CD4-positive, CD25-positive, alpha-beta regulatory T cell (primary cell): ENCODE measurements at regions not wholly inside any gene's neighbourhood (a gene's known extent, or its start where the extent isn't known, plus 50 kb on each side); places are given as distances from the start of the nearest gene placed in this dataset.

Experiments used
- ATAC-seq, 2 donors: fragments of 150-1000 bp; cut with Tn5 transposase; one replicate each; pipeline ENCODE4 v1.10.0; 2021; ENCODE audit warnings: low read depth in 2 of 2, moderate number of reproducible peaks in 2 of 2, moderate library complexity in 1 of 2
- DNase-seq, 3 donors: peaks; one replicate each; pipeline versions ENCODE4 v3.0.0 to v3.0.0-alpha.2; 2012 to 2022; ENCODE audit warnings: mixed read lengths in 1 of 3
- H3K27ac ChIP-seq: one replicate; pipeline ENCODE4 v1.7.0; 2013; ENCODE audit warnings: mild to moderate bottlenecking, low read length; ENCODE audit not compliant: insufficient read depth, poor library complexity, severe bottlenecking
- H3K27me3 ChIP-seq: one replicate; pipeline ENCODE4 v1.7.0; 2013; ENCODE audit warnings: low read length; ENCODE audit not compliant: control insufficient read depth, insufficient read depth
- H3K36me3 ChIP-seq: one replicate; pipeline ENCODE4 v1.7.0; 2013; ENCODE audit warnings: mild to moderate bottlenecking, low read length, moderate library complexity; ENCODE audit not compliant: control insufficient read depth, insufficient read depth
- H3K4me1 ChIP-seq: 2 replicates; pipeline ENCODE4 v1.7.0; 2013; ENCODE audit warnings: mild to moderate bottlenecking, low read length; ENCODE audit not compliant: insufficient read depth, control insufficient read depth, poor library complexity, severe bottlenecking
- H3K4me3 ChIP-seq: one replicate; pipeline ENCODE4 v1.7.0; 2013; ENCODE audit warnings: low read depth, mild to moderate bottlenecking, low read length, moderate library complexity
- H3K9me3 ChIP-seq, 2 experiments: 1 replicate in 1 of 2; 2 replicates in 1 of 2; pipeline ENCODE4 v1.7.0; 2013; ENCODE audit warnings: low read length in 2 of 2, mild to moderate bottlenecking in 1 of 2, moderate library complexity in 1 of 2; ENCODE audit not compliant: control insufficient read depth in 2 of 2
- H3K27ac Mint-ChIP-seq, 3 donors: one replicate each; pipeline ENCODE4 v1.8.0; 2020 to 2022; ENCODE audit warnings: mild to moderate bottlenecking in 3 of 3, mixed read lengths in 3 of 3, moderate library complexity in 2 of 3
- H3K27me3 Mint-ChIP-seq: one replicate; pipeline ENCODE4 v1.8.0; 2022; ENCODE audit warnings: mild to moderate bottlenecking, mixed read lengths
- H3K36me3 Mint-ChIP-seq: one replicate; pipeline ENCODE4 v1.8.0; 2020; ENCODE audit warnings: mixed read lengths
- H3K4me1 Mint-ChIP-seq, 4 donors: one replicate each; pipeline ENCODE4 v1.8.0; 2020 to 2022; ENCODE audit warnings: mixed read lengths in 4 of 4, mild to moderate bottlenecking in 1 of 4
- H3K4me3 Mint-ChIP-seq, 4 donors: one replicate each; pipeline ENCODE4 v1.8.0; 2020 to 2022; ENCODE audit warnings: mild to moderate bottlenecking in 4 of 4, mixed read lengths in 4 of 4, moderate library complexity in 3 of 4
- H3K9me3 Mint-ChIP-seq, 7 donors: one replicate each; pipeline ENCODE4 v1.8.0; 2020 to 2022; ENCODE audit warnings: mixed read lengths in 7 of 7, mild to moderate bottlenecking in 3 of 7, moderate library complexity in 2 of 7

DNA sequence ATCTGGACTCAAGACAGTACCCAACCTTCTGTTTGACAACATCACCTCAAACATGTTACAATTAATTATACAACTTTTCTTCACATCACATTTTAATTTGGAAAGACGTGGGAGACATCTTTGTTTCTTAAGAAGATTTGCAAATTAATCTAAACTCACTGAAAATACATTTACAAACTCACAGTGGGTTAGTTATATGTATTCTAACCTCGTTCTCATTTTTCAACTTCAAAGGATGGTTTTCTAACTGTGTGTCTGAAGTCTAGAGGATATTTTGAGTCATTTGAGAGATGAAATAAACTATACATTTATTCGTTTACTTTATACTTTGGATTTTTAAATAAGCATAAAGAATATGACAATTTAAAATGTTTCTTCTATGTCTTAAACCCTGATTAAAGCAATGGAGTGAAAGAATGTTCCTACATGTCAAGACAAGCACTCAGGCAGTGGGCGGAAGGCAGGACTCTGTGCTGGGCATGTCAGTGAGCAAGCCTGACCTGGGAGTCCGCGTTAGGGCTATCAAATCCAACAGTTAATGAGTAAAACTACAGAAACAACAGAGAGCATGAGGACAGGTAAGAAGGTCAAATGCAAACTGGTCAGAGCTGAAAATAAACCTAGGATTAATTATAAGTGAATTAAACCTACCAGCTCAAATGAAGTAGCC, 76.5 kb upstream of the CTTNBP2NL start:
- no peaks in the 10 kb centered on the region for H3K9me3 ChIP-seq
- H3K27ac ChIP-seq = no peak overlapping the region
- no peak overlapping the region for H3K4me3 ChIP-seq
- no peak overlapping the region for H3K27ac Mint-ChIP-seq
- no peaks in the 10 kb centered on the region for H3K36me3 ChIP-seq
- peaks cover 0 to 2% (median 0%) of the 10 kb centered on the region in 4 donors for H3K4me1 Mint-ChIP-seq
- H3K9me3 Mint-ChIP-seq = peaks cover 0 to 4% (median 0%) of the 10 kb centered on the region in 7 donors
- peaks cover 3% of the 10 kb centered on the region for H3K27me3 ChIP-seq
- DNase-seq (no peak), ATAC-seq (no peak)
- H3K36me3 Mint-ChIP-seq = no peaks in the 10 kb centered on the region
- peaks cover 20% of the 10 kb centered on the region for H3K27me3 Mint-ChIP-seq
- H3K4me3 Mint-ChIP-seq = no peak overlapping the region
- no peaks in the 10 kb centered on the region for H3K4me1 ChIP-seq

DNA sequence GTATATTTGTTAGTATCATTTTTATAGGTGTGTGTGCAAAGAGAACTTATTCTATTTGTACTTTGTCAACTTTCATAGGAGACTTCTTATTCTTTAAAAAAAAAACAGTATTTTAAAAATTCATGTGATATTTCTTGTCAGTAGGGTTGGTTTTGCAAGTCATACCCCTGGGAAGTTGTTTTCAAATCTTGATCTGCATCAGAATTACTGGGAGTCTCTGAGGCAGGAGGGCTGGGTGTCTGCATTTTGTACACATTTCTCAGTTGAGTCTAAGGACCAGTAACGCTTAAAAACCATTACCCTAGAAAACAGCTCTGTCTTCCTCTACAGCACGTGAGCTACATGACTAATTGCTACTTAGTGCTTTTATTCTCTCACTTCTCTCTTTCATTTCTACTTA, 76.0 kb upstream of the CTTNBP2NL start:
- H3K4me1 ChIP-seq = no peaks in the 10 kb centered on the region
- peaks cover 3% of the 10 kb centered on the region for H3K27me3 ChIP-seq
- peaks cover 0 to 4% (median 0%) of the 10 kb centered on the region in 7 donors for H3K9me3 Mint-ChIP-seq
- H3K27ac Mint-ChIP-seq = no peak overlapping the region
- DNase-seq (no peak), ATAC-seq (no peak)
- no peaks in the 10 kb centered on the region for H3K9me3 ChIP-seq
- no peaks in the 10 kb centered on the region for H3K36me3 Mint-ChIP-seq
- H3K36me3 ChIP-seq = no peaks in the 10 kb centered on the region
- no peak overlapping the region for H3K4me3 Mint-ChIP-seq
- H3K4me3 ChIP-seq = no peak overlapping the region
- no peak overlapping the region for H3K27ac ChIP-seq
- H3K4me1 Mint-ChIP-seq = peaks cover 0 to 2% (median 0%) of the 10 kb centered on the region in 4 donors
- peaks cover 23% of the 10 kb centered on the region for H3K27me3 Mint-ChIP-seq

DNA sequence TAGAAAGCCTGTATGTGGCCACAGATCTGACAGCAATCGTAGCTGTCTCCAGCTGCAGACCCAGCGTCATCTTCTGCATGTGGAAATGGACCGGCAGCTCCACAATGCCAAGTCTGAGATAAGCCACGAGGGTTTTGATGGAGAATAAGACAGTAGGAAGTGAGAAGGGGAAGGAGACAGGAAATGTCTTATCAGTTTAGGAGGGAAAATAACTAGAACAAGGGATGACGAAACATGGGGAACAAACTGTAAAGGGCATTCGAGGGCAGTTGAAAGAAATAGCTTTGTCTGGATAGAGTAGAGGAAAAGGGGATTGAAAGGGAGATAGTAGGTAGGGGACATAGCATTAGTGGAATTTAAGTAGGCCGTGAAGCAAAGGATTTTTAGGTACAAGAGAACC, 74.0 kb upstream of the CTTNBP2NL start:
- Mint-ChIP-seq H3K36me3 (no peaks in the 10 kb centered on the region), H3K27ac (no peak overlapping the region), H3K4me1 (peaks cover 0 to 2% (median 0%) of the 10 kb centered on the region in 4 donors), H3K9me3 (peaks cover 0 to 4% (median 0%) of the 10 kb centered on the region in 7 donors), H3K27me3 (peaks cover 35% of the 10 kb centered on the region), H3K4me3 (no peak overlapping the region)
- ATAC-seq (no peak), DNase-seq (no peak)
- no peaks in the 10 kb centered on the region for H3K4me1 ChIP-seq
- H3K27ac ChIP-seq = no peak overlapping the region
- H3K27me3 ChIP-seq = peaks cover 3% of the 10 kb centered on the region
- no peaks in the 10 kb centered on the region for H3K9me3 ChIP-seq
- H3K4me3 ChIP-seq = no peak overlapping the region
- H3K36me3 ChIP-seq = no peaks in the 10 kb centered on the region

DNA sequence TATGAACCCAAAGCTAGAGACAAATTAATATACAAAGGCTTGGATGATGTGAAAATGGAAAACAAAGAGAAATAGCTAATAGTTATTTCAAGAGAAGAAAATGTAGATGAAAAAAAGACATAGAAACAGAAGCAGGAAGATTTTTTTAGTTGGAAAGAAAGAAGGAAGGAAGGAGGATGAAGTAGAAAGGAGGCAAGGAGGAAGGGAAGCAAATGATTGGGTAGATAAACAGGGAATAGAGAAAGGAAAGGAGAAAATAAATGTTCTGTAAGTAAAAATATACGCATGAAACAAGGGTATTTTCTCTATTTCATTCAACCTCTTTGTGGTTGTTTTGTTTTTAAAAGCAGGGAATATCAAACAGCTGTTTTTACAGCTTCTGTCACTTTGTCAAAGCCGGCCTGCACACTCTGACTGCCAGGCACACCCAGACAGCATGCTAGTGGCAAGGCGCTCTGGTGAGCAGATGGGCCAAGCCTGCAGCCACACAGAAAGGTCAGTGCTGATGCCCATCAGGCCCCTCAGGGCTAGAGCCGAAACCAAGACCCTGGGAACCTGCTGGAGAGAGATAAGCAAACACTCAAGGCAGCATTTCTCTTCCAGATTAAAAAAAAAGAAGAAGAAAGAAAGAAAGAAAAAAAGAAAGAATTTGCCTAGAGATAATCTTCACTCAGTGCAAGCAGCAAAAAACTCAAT, 72.9 kb upstream of the CTTNBP2NL start:
- peaks cover 7% of the 10 kb centered on the region for H3K27me3 ChIP-seq
- ATAC-seq = no peak
- no peaks in the 10 kb centered on the region for H3K36me3 ChIP-seq
- H3K4me3 Mint-ChIP-seq = no peak overlapping the region
- H3K9me3 Mint-ChIP-seq = peaks cover 0 to 4% (median 0%) of the 10 kb centered on the region in 7 donors
- no peak overlapping the region for H3K27ac ChIP-seq
- H3K27me3 Mint-ChIP-seq = peaks cover 38% of the 10 kb centered on the region
- H3K27ac Mint-ChIP-seq = no peak overlapping the region
- no peak for DNase-seq
- no peaks in the 10 kb centered on the region for H3K36me3 Mint-ChIP-seq
- H3K4me1 ChIP-seq = no peaks in the 10 kb centered on the region
- H3K4me1 Mint-ChIP-seq = peaks cover 0 to 2% (median 0%) of the 10 kb centered on the region in 4 donors
- H3K4me3 ChIP-seq = no peak overlapping the region
- H3K9me3 ChIP-seq = no peaks in the 10 kb centered on the region

DNA sequence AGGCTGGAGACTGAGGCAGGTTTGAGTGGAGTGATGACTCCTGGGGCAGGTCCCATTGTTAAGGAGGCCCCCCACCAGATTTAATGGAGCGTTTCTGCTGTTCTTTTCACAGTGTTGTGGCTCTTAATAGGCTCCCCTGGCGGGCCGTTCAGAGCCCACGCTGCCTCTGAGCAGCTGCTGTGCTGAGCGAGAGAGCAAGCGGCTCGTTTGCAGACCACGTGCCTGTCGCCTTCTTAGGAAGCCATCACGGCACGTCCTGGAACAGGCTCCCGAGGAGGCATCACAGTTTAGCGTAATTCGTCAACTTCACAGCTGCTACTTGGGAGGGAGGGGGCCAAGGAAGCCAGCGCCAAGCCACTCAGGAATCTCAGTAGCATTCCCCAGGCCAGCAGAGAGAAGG, 70.5 kb upstream of the CTTNBP2NL start:
- Histone ChIP-seq H3K4me3 (no peak overlapping the region), H3K36me3 (no peaks in the 10 kb centered on the region), H3K9me3 (no peaks in the 10 kb centered on the region), H3K27me3 (peaks cover 11% of the 10 kb centered on the region), H3K27ac (no peak overlapping the region), H3K4me1 (no peaks in the 10 kb centered on the region)
- Mint-ChIP-seq H3K9me3 (peaks cover 0 to 5% (median 0%) of the 10 kb centered on the region in 7 donors), H3K27me3 (peaks cover 43% of the 10 kb centered on the region), H3K4me1 (no peaks in the 10 kb centered on the region), H3K36me3 (no peaks in the 10 kb centered on the region), H3K27ac (no peak overlapping the region), H3K4me3 (no peak overlapping the region)
- ATAC-seq (no peak), DNase-seq (no peak)

DNA sequence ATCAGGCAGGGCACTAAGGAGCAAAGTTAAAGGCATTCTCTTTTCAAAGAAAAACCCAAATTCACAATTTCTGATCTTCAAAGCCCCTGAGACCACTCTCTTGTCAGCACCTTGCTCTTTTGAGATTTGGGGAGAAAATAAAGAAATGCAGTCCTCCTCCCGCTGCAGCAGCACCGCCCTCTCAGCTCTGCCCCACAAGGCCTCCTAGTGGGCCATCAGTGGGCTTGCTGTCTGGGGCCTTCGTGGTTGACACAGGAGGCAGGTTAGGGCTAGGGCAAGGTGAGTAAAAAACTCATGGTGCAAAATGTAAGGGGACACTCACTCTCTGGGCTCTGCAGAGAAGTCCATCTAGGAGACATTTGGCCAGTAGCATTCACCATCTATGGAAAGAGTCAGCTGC, 67.4 kb upstream of the CTTNBP2NL start:
- Histone ChIP-seq H3K36me3 (no peaks in the 10 kb centered on the region), H3K4me3 (no peak overlapping the region), H3K9me3 (no peaks in the 10 kb centered on the region), H3K27me3 (peaks cover 13% of the 10 kb centered on the region), H3K27ac (no peak overlapping the region), H3K4me1 (no peaks in the 10 kb centered on the region)
- ATAC-seq (no peak), DNase-seq (no peak)
- Mint-ChIP-seq H3K27me3 (peaks cover 45% of the 10 kb centered on the region), H3K4me1 (no peaks in the 10 kb centered on the region), H3K4me3 (no peak overlapping the region), H3K9me3 (peaks cover 0 to 5% (median 0%) of the 10 kb centered on the region in 7 donors), H3K36me3 (no peaks in the 10 kb centered on the region), H3K27ac (no peak overlapping the region)

DNA sequence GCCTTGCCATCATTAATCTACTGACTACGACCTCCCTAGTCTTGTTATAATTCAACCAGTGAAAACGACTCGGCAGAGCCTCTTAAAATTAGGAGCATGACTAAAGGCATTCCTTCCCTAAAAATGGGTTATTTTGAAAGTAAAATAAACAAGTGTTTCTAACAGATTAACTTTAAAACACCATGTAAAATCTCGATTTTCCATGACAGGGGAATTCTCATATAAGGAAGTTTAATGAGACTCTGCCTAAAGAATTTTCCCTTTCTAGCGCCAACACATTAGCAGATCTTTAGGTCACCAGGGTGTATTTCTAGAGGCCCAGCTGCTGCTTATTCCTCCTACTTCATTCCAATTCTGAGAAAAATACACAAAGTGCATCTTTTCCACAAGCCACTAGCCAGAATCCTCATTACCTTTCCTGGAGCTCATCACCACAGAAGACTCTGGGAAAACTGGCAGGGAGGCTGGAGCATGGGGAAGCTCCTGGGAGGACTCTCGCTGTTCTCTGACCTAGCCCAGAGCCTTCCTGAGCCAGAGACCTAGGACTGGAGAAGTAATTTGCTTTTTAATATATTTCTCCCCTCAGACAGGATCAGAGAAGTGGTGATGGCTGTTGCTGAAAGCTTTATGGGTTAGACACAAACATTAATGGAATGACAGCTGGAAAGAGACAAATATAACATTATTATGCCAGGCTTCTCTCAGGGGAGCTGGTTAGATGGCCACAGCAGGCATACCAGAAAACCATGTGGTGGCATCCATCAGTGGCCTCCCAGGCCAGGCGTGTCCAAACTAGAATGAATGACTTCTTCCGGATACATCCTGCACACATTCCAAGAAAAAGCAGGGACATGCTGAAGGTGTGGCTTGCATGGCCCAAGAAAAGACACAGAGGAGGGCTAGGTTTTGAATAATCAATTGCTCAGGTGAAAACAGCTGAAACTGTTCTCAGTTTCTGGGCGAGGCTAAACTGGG, 63.6 kb upstream of the CTTNBP2NL start:
- Histone ChIP-seq H3K4me1 (no peaks in the 10 kb centered on the region), H3K4me3 (no peak overlapping the region), H3K27me3 (peaks cover 15% of the 10 kb centered on the region), H3K9me3 (no peaks in the 10 kb centered on the region), H3K27ac (no peak overlapping the region), H3K36me3 (no peaks in the 10 kb centered on the region)
- peaks cover 0 to 1% (median 0%) of the 10 kb centered on the region in 7 donors for H3K9me3 Mint-ChIP-seq
- H3K4me1 Mint-ChIP-seq = peaks cover 0 to 7% (median 0%) of the 10 kb centered on the region in 4 donors
- peaks cover 47% of the 10 kb centered on the region for H3K27me3 Mint-ChIP-seq
- H3K4me3 Mint-ChIP-seq = no peak overlapping the region
- no peaks in the 10 kb centered on the region for H3K36me3 Mint-ChIP-seq
- DNase-seq (no peak), ATAC-seq (no peak)
- H3K27ac Mint-ChIP-seq = no peak overlapping the region
